ENCODE measurements at regions not wholly inside any gene's neighbourhood (a gene's known extent, or its start where the extent isn't known, plus 50 kb on each side); places are given as distances from the start of the nearest gene placed in this dataset.

GRCh38 chr1:188027613-188028012, 1198.9 kb downstream of the PLA2G4A start:
- TF ChIP-seq ZC3H10 (CRISPR knock-in tag; IDR thresholded peaks at IDR 0.05) (no peak), CREB5 (CRISPR knock-in tag; IDR thresholded peaks at IDR 0.05; ENCODE audit: low read depth) (no peak), ISL1 (CRISPR knock-in tag; IDR thresholded peaks at IDR 0.05) (no peak), ZNF565 (CRISPR knock-in tag; conservative IDR thresholded peaks at IDR 0.05; ENCODE audit: low read depth) (no peak), CSRNP3 (CRISPR knock-in tag; IDR thresholded peaks at IDR 0.05) (no peak), CSDC2 (CRISPR knock-in tag; IDR thresholded peaks at IDR 0.05) (no peak), ZFP30 (CRISPR knock-in tag; IDR thresholded peaks at IDR 0.05) (no peak), OSR1 (CRISPR knock-in tag; IDR thresholded peaks at IDR 0.05) (no peak), ARNTL (CRISPR knock-in tag; IDR thresholded peaks at IDR 0.05; ENCODE audit: borderline replicate concordance, low read depth) (no peak), PATZ1 (CRISPR knock-in tag; IDR thresholded peaks at IDR 0.05; ENCODE audit: borderline replicate concordance) (no peak), ZFP3 (CRISPR knock-in tag; IDR thresholded peaks at IDR 0.05) (no peak), TCF4 (CRISPR knock-in tag; IDR thresholded peaks at IDR 0.05; ENCODE audit: borderline replicate concordance) (no peak), TSHZ2 (CRISPR knock-in tag; IDR thresholded peaks at IDR 0.05) (no peak)

All from SK-N-SH treated with all-trans-retinoic acid at 6 μM for 48 hours (cell line).